ENCODE measurements at regions not wholly inside any gene's neighbourhood (a gene's known extent, or its start where the extent isn't known, plus 50 kb on each side); places are given as distances from the start of the nearest gene placed in this dataset.

DNA sequence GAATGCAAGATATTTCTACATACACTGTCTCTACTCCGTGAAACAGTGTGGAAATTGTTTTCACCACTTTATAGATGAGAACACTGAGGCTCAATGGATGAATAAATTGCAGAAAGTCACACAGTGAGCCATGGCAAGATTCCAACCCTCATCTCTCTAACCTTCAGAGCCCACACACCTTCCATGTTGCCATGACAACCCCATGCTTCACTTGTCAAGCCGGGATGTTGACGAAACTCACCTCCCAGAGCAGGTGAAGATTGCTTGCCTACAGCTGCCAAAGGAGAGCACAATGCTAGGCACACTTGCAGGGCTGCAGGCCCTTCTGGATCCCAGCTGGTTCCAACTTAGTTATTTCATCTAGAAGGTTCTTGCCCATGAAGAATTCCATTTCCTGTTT lies 71.4 kb upstream of the SEZ6L start:
- Mint-ChIP-seq H3K4me3 (no peak overlapping the region), H3K36me3 (no peaks in the 10 kb centered on the region), H3K27ac (no peak overlapping the region), H3K4me1 (no peaks in the 10 kb centered on the region), H3K27me3 (peaks cover 9 to 19% of the 10 kb centered on the region in 2 donors), H3K9me3 (no peaks in the 10 kb centered on the region)
- Histone ChIP-seq H3K9me3 (no peaks in the 10 kb centered on the region), H3K4me3 (ENCODE audit: control insufficient read depth in 1 of 2, extremely low read depth in 1 of 2, low read length in 1 of 2) (no peak overlapping the region), H3K4me1 (ENCODE audit: control insufficient read depth in 1 of 2, extremely low read depth in 1 of 2, insufficient read depth in 2 of 2, low read length in 2 of 2) (no peaks in the 10 kb centered on the region), H3K27me3 (replicated peaks in 1 of 2; ENCODE audit: control insufficient read depth in 2 of 2, extremely low read depth in 1 of 2, insufficient read depth in 2 of 2, low read length in 1 of 2) (peaks cover 0 to 8% of the 10 kb centered on the region in 2 experiments), H3K36me3 (ENCODE audit: control insufficient read depth in 2 of 2, extremely low read depth in 1 of 2, insufficient read depth in 1 of 2, low read length in 1 of 2) (no peaks in the 10 kb centered on the region), H3K27ac (ENCODE audit: low read length) (no peak overlapping the region)
- 100% methylated on average over 2 of the region's 3 CpGs for WGBS (ENCODE audit: insufficient coverage)
- POLR2A ChIA-PET: no interaction called here
- CTCF ChIA-PET: no interaction called here
- no peak for ATAC-seq (replicated peaks in 1 of 4)
- no peak for DNase-seq

DNA sequence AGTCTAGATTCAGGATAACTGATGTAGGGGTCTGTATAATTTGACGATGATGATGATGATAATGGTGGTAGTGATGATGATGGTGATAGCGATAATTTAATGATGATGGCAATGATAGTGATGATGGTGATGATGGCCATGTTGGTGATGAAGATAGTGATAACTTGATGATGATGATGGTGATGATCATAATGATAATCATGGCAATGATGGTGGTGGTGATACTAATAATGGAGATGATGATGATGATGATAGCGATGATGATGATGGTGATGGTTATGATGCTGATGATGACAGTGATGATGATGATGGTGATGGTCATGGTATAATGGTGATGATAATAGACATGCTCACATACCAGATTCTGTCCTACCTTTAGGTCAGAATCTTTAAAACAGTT lies 66.2 kb upstream of the SEZ6L start:
- Mint-ChIP-seq H3K36me3 (no peaks in the 10 kb centered on the region), H3K4me1 (no peaks in the 10 kb centered on the region), H3K4me3 (no peak overlapping the region), H3K27me3 (peaks cover 8 to 14% of the 10 kb centered on the region in 2 donors), H3K9me3 (no peaks in the 10 kb centered on the region), H3K27ac (no peak overlapping the region)
- Histone ChIP-seq H3K36me3 (ENCODE audit: control insufficient read depth in 2 of 2, extremely low read depth in 1 of 2, insufficient read depth in 1 of 2, low read length in 1 of 2) (no peaks in the 10 kb centered on the region), H3K4me3 (ENCODE audit: control insufficient read depth in 1 of 2, extremely low read depth in 1 of 2, low read length in 1 of 2) (no peak overlapping the region), H3K27ac (ENCODE audit: low read length) (no peak overlapping the region), H3K27me3 (replicated peaks in 1 of 2; ENCODE audit: control insufficient read depth in 2 of 2, extremely low read depth in 1 of 2, insufficient read depth in 2 of 2, low read length in 1 of 2) (peaks cover 2 to 4% of the 10 kb centered on the region in 2 experiments), H3K9me3 (no peaks in the 10 kb centered on the region), H3K4me1 (ENCODE audit: control insufficient read depth in 1 of 2, extremely low read depth in 1 of 2, insufficient read depth in 2 of 2, low read length in 2 of 2) (no peaks in the 10 kb centered on the region)
- DNase-seq (no peak), ATAC-seq (replicated peaks in 1 of 4) (no peak)
- CTCF ChIA-PET: no interaction called here
- WGBS (ENCODE audit: insufficient coverage): 64% methylated on average over 2 of the region's 3 CpGs
- POLR2A ChIA-PET: no interaction called here

DNA sequence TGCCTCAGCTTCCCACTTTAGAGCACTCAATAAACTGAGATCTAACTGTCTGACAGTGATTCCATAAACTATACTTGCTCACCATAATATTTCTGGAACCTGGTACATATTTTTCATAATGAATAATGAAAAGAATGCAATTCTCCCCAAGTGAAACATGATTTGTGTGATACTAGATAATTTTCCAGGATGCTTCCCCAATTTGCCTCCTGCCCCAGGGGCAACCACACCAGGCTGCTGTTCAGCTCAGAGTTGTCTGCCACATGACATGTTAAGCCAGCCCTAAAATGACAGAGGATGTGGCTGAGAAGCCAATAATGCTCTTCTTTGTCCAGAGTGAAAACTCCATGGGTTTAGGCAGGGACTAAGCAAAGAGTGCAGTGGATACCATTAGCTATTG lies 62.9 kb upstream of the SEZ6L start:
- peaks cover 11 to 16% of the 10 kb centered on the region in 2 donors for H3K27me3 Mint-ChIP-seq
- peaks cover 2 to 4% of the 10 kb centered on the region in 2 experiments for H3K27me3 ChIP-seq (replicated peaks in 1 of 2; ENCODE audit: control insufficient read depth in 2 of 2, extremely low read depth in 1 of 2, insufficient read depth in 2 of 2, low read length in 1 of 2)
- POLR2A ChIA-PET: no interaction called here
- no peak for DNase-seq
- no peak overlapping the region for H3K27ac Mint-ChIP-seq
- no peaks in the 10 kb centered on the region for H3K9me3 ChIP-seq
- H3K4me1 Mint-ChIP-seq: no peaks in the 10 kb centered on the region
- peaks cover 0 to 4% (median 3%) of the 10 kb centered on the region in 3 donors for H3K9me3 Mint-ChIP-seq
- H3K36me3 Mint-ChIP-seq: no peaks in the 10 kb centered on the region
- no peak overlapping the region for H3K4me3 ChIP-seq (ENCODE audit: control insufficient read depth in 1 of 2, extremely low read depth in 1 of 2, low read length in 1 of 2)
- ATAC-seq (replicated peaks in 1 of 4): no peak
- no peak overlapping the region for H3K27ac ChIP-seq (ENCODE audit: low read length)
- CTCF ChIA-PET: no interaction called here
- no peak overlapping the region for H3K4me3 Mint-ChIP-seq
- no peaks in the 10 kb centered on the region for H3K4me1 ChIP-seq (ENCODE audit: control insufficient read depth in 1 of 2, extremely low read depth in 1 of 2, insufficient read depth in 2 of 2, low read length in 2 of 2)
- H3K36me3 ChIP-seq (ENCODE audit: control insufficient read depth in 2 of 2, extremely low read depth in 1 of 2, insufficient read depth in 1 of 2, low read length in 1 of 2): no peaks in the 10 kb centered on the region

DNA sequence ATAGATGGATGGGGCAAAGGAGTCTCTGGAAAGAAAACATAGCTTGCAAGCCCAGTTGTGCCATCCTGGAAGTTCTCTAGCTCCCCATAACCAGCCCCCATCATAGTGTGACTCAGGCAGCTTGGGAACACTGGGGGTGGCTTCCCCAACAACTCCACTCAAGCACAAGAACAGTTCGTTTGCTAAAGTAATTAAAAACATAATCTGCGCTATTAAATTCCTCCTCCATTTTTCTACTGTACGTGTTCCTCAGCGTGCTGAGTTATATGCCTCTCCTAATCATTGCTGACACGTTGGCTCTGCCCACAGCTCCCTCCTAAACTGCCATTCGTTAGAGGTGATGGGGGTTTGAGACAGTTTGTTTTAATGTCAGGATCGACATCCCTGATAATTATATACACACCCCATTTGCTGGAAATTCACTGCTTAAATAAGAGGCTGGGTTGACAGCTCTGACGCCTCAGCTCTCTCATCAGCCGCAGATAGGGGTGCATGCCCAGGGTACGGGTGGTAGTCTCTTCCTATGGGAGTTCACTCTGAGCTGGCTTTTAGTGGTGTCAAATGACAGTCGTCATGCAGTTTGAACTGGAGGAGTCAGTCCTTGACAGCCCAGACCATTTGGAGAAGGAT lies 59.5 kb upstream of the SEZ6L start:
- CTCF ChIA-PET: no interaction called here
- H3K27me3 Mint-ChIP-seq: peaks cover 31 to 35% of the 10 kb centered on the region in 2 donors
- no peaks in the 10 kb centered on the region for H3K4me1 Mint-ChIP-seq
- no peaks in the 10 kb centered on the region for H3K36me3 ChIP-seq (ENCODE audit: control insufficient read depth in 2 of 2, extremely low read depth in 1 of 2, insufficient read depth in 1 of 2, low read length in 1 of 2)
- no peaks in the 10 kb centered on the region for H3K36me3 Mint-ChIP-seq
- no peaks in the 10 kb centered on the region for H3K9me3 ChIP-seq
- H3K4me1 ChIP-seq (ENCODE audit: control insufficient read depth in 1 of 2, extremely low read depth in 1 of 2, insufficient read depth in 2 of 2, low read length in 2 of 2): no peaks in the 10 kb centered on the region
- no peak overlapping the region for H3K27ac Mint-ChIP-seq
- ATAC-seq (replicated peaks in 1 of 4) (no peak), DNase-seq (no peak)
- 87% methylated on average over 3 of the region's 11 CpGs for WGBS (ENCODE audit: insufficient coverage)
- peaks cover 0 to 4% (median 3%) of the 10 kb centered on the region in 3 donors for H3K9me3 Mint-ChIP-seq
- POLR2A ChIA-PET: no interaction called here
- H3K27me3 ChIP-seq (replicated peaks in 1 of 2; ENCODE audit: control insufficient read depth in 2 of 2, extremely low read depth in 1 of 2, insufficient read depth in 2 of 2, low read length in 1 of 2): peaks cover 0 to 4% of the 10 kb centered on the region in 2 experiments
- H3K27ac ChIP-seq (ENCODE audit: low read length): no peak overlapping the region
- H3K4me3 ChIP-seq (ENCODE audit: control insufficient read depth in 1 of 2, extremely low read depth in 1 of 2, low read length in 1 of 2): no peak overlapping the region
- H3K4me3 Mint-ChIP-seq: no peak overlapping the region

DNA sequence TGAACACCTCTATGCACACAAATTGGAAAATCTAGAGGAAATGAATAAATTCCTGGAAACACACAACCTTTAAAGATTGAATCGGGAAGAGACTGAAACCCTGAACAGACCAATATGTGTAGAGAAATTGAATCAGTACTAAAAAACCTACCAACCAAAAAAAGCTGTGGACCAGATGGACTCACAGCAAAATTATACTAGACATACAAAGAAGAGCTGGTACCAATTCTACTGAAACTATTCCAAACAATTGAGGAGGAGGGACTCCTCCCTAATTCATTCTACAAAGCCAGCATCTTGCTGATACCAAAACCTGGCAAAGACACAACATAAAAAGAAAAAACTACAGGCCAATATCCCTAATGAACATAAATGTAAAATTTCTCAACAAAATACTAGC lies 54.4 kb upstream of the SEZ6L start:
- H3K4me3 ChIP-seq (ENCODE audit: control insufficient read depth in 1 of 2, extremely low read depth in 1 of 2, low read length in 1 of 2): no peak overlapping the region
- POLR2A ChIA-PET: interaction anchor here in 1 of 2 donors (0.5 kb wide), 1 partner anchor 93 kb away, joined by 3 read pairs; no protein-coding TSS in a partner anchor

DNA sequence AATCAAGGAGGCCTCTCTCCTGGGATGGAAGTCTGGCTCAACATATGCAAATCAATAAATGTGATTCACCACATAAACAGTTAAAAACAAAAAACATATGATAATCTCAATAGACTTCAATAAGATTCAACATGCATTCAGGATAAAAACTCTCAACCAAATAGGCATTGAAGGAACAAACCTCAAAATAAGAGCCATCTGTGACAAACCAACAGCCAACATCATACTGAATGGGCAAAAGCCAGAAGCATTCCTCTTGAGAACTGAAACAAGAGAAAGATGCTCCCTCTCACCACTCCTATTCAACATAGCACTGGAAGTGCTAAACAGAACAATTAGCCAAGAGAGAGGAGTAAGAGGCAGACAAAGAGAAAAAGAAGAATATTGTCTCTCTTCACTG lies 54.0 kb upstream of the SEZ6L start:
- H3K4me1 ChIP-seq (ENCODE audit: control insufficient read depth in 1 of 2, extremely low read depth in 1 of 2, insufficient read depth in 2 of 2, low read length in 2 of 2): no peaks in the 10 kb centered on the region
- peaks cover 0 to 8% (median 3%) of the 10 kb centered on the region in 3 donors for H3K9me3 Mint-ChIP-seq
- no peak overlapping the region for H3K27ac Mint-ChIP-seq
- no peaks in the 10 kb centered on the region for H3K27me3 ChIP-seq (replicated peaks in 1 of 2; ENCODE audit: control insufficient read depth in 2 of 2, extremely low read depth in 1 of 2, insufficient read depth in 2 of 2, low read length in 1 of 2)
- H3K4me1 Mint-ChIP-seq: no peaks in the 10 kb centered on the region
- H3K9me3 ChIP-seq: no peaks in the 10 kb centered on the region
- no peak overlapping the region for H3K27ac ChIP-seq (ENCODE audit: low read length)
- H3K27me3 Mint-ChIP-seq: peaks cover 36 to 53% of the 10 kb centered on the region in 2 donors
- no peak overlapping the region for H3K4me3 ChIP-seq (ENCODE audit: control insufficient read depth in 1 of 2, extremely low read depth in 1 of 2, low read length in 1 of 2)
- ChIA-PET CTCF (no interaction called here), POLR2A (no interaction called here)
- H3K4me3 Mint-ChIP-seq: no peak overlapping the region
- ATAC-seq (replicated peaks in 1 of 4): no peak
- no peak for DNase-seq
- H3K36me3 Mint-ChIP-seq: no peaks in the 10 kb centered on the region
- H3K36me3 ChIP-seq (ENCODE audit: control insufficient read depth in 2 of 2, extremely low read depth in 1 of 2, insufficient read depth in 1 of 2, low read length in 1 of 2): no peaks in the 10 kb centered on the region

More for the DNA sequence above, 54.4 kb upstream of the SEZ6L start:
- Mint-ChIP-seq H3K4me3 (no peak overlapping the region), H3K27ac (no peak overlapping the region), H3K9me3 (peaks cover 0 to 4% (median 3%) of the 10 kb centered on the region in 3 donors), H3K27me3 (peaks cover 36 to 49% of the 10 kb centered on the region in 2 donors), H3K36me3 (no peaks in the 10 kb centered on the region), H3K4me1 (no peaks in the 10 kb centered on the region)
- no peaks in the 10 kb centered on the region for H3K4me1 ChIP-seq (ENCODE audit: control insufficient read depth in 1 of 2, extremely low read depth in 1 of 2, insufficient read depth in 2 of 2, low read length in 2 of 2)
- DNase-seq: no peak
- no peak for ATAC-seq (replicated peaks in 1 of 4)
- no peaks in the 10 kb centered on the region for H3K36me3 ChIP-seq (ENCODE audit: control insufficient read depth in 2 of 2, extremely low read depth in 1 of 2, insufficient read depth in 1 of 2, low read length in 1 of 2)
- no peaks in the 10 kb centered on the region for H3K27me3 ChIP-seq (replicated peaks in 1 of 2; ENCODE audit: control insufficient read depth in 2 of 2, extremely low read depth in 1 of 2, insufficient read depth in 2 of 2, low read length in 1 of 2)
- CTCF ChIA-PET: no interaction called here
- H3K27ac ChIP-seq (ENCODE audit: low read length): no peak overlapping the region
- no peaks in the 10 kb centered on the region for H3K9me3 ChIP-seq
- no CpG with 5 or more reads among the region's 1 CpG for WGBS (ENCODE audit: insufficient coverage)
